ENCODE measurements at regions not wholly inside any gene's neighbourhood (a gene's known extent, or its start where the extent isn't known, plus 50 kb on each side); places are given as distances from the start of the nearest gene placed in this dataset.
"Not testable (repeated sequence)": the region's sequence is repeated elsewhere in the genome, so short reads cannot be mapped to it uniquely, and the experiment has no call there.

GRCh38 chr2:87291400-87292200, 270.0 kb upstream of the PLGLB1 start:
- not testable (repeated sequence) for TF ChIP-seq EZH2 (IDR thresholded peaks at IDR 0.05; ENCODE audit: borderline replicate concordance, insufficient read depth, low read depth, low read length, poor library complexity, severe bottlenecking); CTCF (IDR thresholded peaks at IDR 0.05)
